ENCODE measurements at regions not wholly inside any gene's neighbourhood (a gene's known extent, or its start where the extent isn't known, plus 50 kb on each side); places are given as distances from the start of the nearest gene placed in this dataset.

DNA sequence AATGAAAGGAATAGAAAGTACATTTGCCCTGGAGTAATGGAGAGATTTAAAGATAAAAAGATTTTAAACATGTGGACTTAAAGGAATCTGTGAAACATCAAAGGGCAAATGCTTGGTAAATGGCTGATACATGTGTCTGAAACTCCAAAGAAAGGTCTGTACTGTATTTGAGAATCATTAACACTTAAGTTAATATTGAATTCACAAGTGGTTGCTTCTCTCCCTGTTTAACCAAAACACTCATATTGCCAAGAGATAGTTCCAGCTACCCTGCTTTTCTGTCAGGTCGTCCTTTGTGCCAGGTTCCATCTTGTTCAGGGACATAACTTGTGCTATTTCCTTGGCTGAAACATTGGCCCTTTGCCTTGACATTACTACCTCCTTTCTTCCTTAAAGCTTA lies 171.3 kb upstream of the HS3ST5 start:
- no peak for DNase-seq

DNA sequence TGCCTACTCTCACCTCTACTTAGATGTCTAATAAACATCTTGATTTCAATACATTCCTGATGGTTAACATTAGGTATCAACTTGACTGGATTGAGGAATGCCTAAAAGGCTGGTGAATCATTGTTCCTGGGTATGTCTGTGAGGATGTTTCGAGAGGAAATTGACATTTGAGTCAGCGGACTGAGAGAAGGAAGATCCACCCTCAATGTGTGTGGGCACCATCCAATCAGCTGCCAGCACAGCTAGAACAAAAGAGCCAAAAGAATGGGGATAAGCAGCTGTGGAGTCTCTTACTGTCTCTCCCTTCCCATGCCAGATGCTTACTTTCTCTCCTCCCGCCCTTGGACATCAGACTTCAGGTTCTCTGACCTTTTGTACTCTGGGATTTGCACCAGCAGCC lies 128.6 kb upstream of the HS3ST5 start:
- DNase-seq: no peak

DNA sequence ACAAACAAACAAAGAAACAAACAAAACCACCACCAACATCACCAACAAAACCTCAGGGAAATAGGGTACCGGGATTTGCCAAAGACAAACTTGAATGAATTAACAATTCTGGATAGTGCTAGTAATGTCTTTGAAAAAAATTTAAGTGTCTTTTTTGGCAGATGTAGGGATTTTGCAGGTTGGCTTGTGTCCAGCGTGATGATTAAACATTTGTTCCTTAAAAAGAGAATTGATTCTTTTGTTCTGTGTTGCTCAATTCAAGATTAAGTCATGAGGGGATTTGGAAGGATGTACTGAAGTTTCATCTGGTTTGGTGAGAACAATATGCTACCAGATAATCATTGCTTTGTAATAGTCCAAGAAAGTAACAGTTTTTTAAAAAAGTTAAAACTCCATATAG lies 125.1 kb upstream of the HS3ST5 start:
- DNase-seq: no peak

DNA sequence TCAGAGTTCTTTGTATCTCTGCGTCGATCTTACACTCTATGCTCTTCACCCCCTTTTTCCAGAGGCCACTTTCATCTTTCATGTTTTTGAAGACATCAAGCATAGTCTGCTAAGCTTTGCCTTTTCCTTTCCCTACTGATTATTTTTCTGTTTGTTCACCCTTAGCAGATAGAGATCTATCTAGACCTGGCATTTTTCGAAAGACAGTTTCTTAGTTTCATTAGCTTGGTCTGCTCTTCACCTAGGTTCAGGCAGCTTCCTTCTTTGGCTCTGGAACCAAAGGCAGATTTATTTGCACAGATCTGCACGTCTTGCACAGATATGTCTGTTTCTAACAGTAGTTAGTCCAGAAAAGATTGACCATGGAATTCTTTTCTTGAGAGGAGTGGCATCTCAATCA lies 122.7 kb upstream of the HS3ST5 start:
- DNase-seq: no peak

DNA sequence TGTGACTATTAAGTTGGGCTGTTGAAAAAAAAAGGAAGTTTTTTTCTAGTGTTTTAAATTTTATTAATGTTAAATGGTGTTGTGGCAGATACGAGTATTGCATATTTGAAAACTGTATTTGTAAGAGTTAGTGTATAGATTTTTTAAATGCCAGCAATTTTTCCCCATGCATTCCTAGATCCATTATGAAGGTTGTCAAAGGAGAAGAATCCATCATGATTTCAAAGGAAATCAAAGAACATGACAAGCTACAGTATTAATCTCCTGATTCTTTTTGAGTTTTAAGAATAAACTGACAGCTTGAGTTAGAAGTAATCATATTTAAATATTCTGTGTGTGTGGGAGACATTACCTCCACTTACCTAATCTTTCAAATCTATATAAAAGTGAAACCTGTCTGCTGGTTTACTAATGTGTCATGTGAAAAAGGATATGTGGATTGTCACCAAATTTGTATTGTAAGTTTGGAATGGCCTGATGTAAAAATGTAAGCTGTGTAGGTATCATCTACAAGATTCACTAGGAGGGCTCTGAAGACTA lies 111.0 kb upstream of the HS3ST5 start:
- no peak for DNase-seq

DNA sequence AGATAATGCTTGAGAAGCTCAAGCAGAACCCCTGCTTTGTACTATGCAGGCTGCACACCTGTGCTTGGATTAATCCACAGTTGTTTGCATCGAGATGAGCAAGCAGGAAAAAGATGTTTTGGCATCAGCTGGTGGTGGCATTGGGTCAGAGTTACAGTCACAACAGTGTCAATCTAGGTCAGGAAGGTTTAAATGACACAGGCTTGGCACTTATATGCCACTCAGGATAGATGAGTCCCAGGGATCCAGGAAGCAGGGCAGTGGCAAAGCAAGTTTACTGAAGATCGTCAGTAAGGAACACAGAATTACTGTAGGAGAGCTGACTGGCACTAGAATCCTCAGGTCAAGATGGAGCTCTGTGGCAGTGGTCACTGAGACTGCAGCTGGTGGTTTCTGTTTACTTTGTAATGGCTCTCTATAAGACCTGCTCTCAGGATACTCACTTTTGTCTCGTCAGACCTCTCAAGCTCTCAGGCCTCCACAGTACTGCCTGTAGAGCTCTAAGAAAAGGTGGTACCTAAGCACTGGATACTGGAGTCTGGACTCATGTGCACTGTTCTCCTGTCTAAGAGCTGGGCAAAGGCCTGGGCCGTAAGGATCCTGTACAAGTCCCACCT lies 110.1 kb upstream of the HS3ST5 start:
- DNase-seq: no peak

DNA sequence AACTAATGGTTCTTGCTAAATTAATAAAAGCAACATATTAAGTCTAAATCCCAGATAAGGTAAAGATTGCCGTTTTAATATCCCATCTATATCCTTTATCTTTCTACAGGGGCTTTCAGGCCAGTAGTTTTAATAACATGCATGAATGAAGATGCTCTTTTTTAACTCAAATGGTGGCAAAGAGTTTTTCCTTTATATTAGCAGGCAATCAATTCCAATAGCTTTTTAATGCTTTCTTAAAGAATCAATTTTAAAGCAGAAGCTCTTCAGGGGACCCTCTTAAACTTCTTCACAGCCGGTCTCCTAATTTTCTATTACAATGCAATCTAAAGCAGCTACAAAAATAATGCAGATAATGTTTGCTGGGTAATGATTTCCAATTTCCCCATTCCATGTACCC lies 107.8 kb upstream of the HS3ST5 start:
- DNase-seq: no peak

DNA sequence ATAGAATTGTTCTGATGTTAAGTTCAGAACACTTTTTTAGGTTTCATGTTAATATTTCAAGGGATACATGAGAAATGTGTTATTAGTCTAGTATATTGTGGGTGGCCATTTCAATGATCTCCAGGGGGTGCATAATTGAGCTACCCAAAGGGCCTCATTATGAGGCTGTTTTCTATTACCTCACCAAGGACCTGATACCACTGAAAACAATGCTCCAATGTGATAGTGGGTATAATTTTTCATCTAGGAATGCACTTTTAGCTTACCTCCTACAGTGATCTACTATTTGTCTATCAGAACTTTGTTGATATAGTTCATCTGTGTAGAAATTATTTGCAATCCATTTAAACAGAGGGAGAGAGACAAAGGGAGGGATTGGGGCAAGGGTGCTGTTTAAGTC lies 106.8 kb upstream of the HS3ST5 start:
- no peak for DNase-seq

DNA sequence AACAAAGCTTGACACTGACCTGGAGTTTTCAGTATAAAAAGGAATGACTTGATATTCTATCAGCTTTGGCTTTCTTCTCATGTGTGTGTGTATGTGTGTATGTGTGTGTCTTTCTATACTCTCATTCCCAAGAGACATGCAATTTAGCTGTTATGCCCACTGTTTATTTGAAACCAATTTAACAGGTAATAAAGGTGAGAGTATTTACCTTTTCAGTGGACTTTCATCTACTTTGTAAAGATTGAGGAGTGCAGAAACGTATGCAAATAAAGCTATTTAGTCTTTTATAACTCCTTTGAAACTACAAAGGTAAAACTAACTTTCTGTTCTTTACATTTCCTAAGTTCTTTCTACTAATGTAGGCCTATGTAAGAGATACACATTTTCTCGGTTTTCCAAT lies 103.5 kb upstream of the HS3ST5 start:
- DNase-seq: no peak

DNA sequence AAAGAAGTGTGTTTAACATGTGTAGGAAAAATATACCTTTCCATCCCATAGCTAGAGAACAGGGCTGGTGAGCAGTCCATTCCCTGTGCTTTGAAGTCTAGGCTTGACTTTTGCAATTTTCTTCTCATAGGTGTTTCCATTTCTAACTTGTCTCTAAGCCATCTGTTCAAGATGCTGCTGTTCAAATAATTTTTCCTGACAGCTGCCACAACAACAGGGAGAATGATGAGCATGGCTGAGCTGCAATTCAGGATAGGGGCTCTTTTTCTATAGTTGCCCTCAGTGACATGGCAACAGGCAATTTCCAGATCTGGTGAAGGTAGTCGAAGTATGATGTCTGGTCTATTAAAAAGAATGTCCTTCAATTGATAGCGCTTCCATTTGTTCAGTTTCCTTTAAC lies 103.0 kb upstream of the HS3ST5 start:
- DNase-seq: no peak

DNA sequence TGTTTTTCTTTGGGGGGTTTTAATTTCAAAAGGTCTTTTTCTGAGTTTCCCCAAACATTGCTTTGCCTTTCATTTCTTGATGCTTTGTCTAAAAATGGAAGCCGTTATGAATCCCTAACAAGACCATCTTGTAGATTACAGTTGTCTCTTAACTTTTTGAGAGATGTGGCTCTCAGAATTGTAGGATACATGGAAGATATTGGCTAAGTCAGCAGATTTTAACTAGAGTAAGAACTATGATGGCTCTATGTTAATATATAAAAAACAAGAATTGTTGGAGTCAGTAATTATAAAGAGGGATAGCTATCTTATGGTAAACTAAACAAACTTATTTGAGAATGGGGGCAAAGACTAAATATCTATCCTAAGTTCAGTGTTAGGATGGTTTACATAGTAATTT lies 96.6 kb upstream of the HS3ST5 start:
- DNase-seq: no peak

DNA sequence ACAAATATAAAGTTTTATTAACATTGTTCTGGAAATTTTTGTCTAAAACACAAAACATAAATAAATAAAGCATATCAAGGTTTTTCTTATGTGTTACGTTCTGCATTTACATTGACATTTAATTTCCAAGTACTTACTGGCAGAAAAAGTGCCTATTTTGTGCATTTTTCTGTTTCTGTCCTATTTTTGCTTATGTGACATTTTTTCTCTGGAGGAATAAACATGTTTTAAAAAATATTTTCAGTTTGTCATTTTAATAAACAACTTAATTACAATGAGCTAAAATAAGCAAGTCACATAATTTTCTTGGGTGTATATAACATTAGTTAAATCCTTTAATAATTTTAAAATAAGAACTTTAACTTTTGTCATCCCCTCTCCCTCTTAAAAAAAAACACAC lies 94.4 kb upstream of the HS3ST5 start:
- no peak for DNase-seq

DNA sequence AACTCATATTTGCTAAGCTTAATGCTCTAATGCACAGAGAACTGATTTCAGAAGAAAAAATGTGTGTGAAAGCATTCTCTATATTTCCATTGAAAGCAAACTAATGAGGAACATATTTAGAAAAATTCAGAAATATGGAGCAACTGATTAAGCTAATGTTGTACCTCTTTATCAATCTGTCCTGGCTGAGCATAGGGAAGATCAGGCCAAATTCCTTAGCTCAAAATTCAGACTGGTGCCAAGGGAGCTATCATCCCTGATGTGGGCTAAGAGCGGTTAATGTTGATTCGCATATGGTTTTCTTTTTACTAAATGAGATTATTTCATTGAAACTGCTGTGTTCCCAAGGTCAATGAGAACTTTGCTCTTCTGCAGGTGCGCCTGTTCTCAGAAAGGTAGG lies 93.9 kb upstream of the HS3ST5 start:
- no peak for DNase-seq

DNA sequence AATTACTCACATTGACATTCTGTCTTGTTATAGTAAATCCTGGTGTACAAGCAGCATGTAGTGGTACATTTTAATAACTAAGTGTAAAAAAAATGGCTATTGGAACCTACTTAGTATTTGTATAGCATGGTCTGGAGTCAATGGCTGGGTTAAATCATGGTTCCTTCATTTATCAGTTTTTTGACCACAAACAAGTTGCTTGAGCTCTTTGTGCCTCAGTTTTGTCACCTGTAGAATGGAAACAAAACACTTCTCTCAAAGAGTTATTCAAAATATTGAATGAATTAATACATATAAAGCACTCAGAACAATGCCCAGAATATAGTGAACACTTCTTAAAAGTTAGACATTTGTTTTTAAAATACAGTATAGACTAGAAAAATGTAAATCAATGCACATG lies 93.2 kb upstream of the HS3ST5 start:
- no peak for DNase-seq

DNA sequence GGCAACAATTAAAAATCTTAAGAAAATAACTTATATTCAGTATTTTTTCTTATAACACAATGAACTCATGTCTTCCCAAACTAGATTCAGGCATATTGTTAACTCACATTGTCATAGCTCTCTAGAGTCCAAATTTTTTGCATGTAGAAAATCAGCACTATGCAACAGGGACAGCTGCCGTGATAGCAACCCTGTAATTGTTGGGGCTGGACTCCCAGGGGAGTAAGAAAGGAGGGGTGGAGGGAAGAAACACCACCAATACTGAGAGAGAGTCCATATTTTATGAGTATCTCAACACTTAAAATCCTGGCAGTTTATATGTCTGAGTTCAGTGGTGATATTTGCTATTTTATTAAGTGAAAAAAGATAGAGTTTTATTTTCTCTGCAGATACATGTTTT lies 89.6 kb upstream of the HS3ST5 start:
- no peak for DNase-seq

DNA sequence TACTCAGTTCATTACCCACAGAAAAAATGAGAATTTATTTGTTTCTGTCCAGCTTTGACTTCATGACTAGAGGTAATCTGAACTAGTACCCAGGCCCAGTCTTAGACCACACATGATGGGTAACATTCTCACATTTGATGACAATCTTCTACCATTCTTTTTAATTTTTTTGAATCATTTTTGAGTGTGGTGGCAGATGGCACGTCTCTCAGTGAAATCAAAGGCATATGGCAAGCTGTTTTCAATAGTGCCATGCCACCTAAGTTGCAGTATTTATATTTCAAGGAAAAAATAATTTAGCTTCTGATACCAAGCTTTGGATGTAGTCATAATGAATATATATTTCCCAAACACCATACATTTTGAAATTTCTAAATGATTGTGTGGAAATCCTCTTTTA lies 88.8 kb upstream of the HS3ST5 start:
- no peak for DNase-seq

DNA sequence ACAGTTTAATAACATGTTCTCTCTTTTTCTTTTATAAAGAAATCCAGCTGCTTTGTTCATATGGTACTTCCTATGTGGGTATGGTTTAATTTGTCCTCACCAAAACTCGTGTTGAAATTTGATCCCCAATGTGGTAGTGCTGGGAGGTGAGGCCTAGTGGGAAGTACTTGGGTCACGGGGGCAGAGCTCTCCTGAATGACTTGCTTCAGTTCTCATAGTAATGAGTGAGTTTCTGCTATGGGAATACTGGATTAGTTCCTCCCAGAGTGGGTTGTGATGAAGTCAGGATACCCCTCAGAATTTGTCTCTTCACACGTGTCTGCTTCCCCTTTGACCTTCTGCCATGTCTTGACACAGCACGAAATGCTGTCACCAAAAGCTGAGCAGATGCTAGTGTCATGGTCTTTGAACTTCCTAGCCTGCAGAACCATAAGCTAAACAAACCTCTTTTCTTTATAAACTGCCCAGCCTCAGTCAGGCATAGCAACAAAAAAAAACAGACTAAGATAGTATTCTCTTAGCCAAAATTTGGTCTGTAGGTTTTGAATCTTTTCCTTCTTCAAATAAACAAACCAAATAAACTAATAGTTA lies 87.8 kb upstream of the HS3ST5 start:
- DNase-seq: no peak

DNA sequence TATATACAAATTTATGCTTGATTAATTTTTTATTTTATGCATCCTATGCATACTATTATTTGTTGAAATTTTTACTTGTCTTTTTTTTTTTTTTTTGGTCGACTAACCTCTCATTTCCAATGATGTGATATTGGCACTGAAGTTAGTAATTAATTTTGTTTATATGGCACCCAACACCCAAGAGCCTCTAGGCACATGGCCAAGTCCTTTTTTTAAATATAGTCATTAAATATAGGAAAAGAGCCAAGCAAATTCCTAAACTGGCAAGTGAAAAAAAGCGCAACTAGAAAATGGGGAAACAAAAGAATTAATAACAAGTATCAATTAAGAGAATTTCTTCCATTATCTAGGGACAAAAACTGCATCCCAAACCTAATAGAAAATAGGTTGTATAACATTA lies 85.5 kb upstream of the HS3ST5 start:
- no peak for DNase-seq

DNA sequence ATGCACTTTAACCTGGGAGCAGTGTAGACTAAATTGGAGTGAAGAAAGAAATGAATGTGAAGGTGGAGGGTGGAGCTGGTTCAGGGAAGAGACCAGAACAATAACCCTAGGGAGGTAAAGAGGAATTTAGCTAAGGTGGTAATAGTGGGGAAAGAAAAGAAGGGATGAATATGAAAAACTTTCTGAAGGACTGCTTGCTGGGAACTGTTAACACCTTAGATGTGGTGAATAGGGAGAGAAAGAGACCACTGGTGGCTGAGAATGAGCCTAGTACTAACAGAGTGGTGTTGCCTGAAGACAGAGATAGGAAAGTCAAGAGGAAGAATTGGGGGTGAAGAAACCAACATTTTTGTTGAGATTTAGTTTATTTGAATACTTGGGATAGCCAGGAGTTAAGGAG lies 78.4 kb upstream of the HS3ST5 start:
- DNase-seq: no peak

DNA sequence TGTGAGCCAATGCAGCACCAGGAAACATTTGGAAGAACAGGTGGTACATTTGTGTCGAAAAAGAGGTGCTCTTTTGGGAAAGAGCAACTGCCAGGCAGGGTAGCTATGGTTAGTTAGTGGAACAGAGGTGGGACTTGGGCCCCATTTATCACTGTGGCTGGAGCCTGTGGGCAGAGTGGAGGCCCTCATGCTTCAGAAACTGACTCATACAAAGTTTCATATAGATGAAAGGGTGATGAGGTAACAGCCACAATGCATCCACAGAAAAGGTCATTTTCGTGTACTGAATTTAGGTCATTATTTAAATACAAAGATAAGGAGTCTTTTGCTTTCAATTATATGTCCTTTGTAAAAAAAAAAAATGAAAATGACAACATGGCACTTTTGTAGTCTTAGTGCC lies 76.4 kb upstream of the HS3ST5 start:
- no peak for DNase-seq

DNA sequence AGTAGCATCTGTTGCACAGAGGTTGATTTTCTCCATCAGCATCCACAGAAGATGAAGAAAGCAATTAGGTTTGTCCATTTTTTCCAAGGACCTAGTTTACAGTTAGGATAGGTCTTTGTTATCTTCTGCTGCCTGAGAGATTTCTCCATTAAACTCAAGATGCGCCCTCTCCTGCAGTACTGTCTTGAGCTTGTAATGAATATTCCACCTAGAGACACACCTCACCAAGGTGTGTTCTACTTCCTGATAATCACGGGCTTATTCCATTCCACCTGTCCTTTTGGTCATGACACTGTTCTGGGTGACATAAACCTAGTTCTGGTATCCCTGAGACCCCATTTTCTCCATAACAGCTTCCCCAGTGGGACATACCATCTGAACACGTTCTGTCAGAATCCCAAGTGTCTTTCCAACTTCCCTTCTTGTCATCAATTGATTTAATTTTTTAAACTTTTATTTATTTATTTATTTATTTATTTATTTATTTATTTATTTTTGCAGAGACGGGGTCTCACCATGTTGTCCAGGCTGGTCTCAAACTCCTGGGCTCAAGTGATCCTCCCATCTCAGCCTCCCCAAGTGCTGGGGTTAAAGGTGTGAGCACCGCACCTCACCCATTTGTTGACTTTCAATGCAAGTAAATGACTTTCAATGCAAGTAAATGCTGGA lies 75.6 kb upstream of the HS3ST5 start:
- no peak for DNase-seq

DNA sequence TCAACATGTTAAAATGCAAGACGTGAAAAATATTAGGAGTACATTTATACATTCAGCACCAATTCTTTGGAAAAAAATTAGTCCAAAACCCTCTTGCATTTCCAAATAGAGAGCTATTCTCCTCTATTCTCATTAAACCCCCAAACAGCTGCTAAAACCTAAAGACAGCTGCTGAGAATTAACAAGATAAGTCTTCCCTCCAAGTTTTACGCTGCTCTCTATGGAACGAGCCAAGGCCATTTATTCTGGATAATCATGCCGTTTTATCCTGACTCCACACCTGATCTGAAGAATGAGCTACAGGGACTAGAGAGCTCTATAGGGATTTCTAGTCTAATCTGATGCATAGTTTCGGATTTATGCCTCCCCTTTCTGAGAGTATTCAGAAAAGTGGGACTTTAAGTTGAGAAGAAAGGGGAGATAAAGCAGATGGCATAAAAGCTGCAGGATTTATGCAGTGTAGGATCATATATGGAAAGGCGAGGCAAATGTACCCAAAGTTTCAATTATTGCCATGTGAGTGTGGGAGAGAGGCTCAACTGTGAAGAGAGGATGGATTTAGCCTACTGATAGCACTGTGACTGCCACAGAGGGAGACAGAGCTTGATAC lies 64.7 kb upstream of the HS3ST5 start:
- DNase-seq: no peak

DNA sequence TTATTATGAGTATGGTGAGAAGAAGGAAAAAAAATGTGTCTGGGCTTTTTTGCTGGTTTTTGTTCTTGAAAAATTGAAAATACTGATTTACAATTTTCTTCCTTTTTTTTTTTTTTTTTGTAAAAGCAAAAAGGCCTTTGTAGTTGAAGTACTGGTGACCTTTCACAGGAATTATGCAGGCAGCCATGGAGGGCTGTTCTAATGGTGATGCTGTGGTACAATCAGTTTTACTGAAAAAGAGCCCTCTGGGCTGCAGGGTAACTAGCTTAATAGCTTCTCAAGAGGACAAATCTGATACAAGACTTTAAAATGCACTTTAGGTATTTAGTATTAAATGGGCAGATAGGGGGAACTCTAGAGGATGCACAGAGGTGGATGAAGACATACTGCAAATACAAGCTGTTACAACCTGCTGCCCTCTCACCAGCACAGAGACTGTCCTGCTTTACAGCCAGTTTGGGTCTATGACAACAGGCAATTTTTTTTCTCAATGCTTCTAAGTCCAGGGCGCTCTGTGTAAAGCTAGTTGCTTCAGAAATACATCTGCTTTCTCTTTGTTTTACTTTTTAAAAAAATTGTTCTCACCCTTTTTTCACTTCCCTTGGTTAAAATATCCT lies 61.6 kb upstream of the HS3ST5 start:
- DNase-seq: no peak

DNA sequence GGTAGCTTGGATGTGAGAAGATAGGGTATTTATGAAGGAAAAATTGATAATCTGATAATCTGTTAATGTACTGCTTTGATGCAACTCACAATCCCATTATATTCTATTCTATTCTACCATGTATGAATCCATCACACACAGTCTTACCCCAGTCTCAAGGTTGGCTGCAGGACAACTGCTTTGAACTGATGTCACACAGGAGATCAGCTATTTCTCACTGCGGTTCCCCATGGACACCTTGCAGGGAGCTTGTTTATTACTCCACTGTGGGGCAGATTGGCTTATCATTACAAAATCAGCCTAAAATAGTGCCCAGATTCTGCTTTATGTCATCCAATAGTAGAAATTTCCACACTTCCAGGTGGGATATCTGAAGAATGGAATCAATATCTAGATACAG lies 61.0 kb upstream of the HS3ST5 start:
- no peak for DNase-seq

All from stimulated activated CD4-positive, alpha-beta T cell treated with anti-CD3 and anti-CD28 coated beads, Interleukin-4, amount 100 ng/mL, for 1 hour (primary cell).